ENCODE measurements at regions not wholly inside any gene's neighbourhood (a gene's known extent, or its start where the extent isn't known, plus 50 kb on each side); places are given as distances from the start of the nearest gene placed in this dataset.
A peak's percentile ranks its signal among the peaks of the same experiment; 100 is the strongest.
"Not testable (repeated sequence)": the region's sequence is repeated elsewhere in the genome, so short reads cannot be mapped to it uniquely, and the experiment has no call there.

DNA sequence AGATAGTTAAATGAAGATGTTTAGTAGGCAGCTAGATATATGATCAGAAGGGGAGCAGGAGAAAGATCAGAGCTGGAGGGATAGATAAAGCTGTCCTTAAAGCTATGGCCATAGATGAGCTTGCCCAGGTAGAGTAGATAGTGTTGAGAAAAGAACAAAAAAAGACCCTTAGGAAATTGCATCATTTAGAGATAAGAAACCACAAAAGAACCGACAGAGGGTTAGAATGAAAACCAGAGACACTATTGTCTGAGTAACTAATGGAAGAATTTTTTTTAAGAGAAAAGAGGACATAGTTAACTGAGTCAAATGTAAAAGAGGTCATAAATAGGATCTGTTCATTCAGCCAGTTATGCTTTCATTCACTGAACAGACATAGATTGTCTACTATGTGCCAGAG lies 101.8 kb downstream of the TNFAIP3 start:
- DNase-seq (ENCODE audit: low read depth), result no peak

DNA sequence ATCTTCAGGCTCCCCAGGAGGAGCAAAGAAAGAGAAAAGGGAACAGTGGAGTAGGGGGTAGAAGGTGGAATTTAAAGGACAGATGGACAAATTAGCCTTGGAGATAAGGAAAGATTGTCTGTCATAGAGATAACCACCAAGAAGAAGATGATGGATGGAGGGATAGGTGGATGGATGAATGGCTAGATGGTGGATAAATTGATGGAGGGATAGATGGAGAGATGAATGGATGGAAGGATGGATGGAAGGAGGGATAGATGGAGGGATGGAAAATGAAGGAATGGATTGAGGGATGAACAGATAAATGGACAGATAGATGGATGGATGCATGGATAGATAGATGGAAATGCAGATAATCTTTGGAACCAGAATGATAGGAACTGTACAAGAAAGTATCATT lies 102.8 kb downstream of the TNFAIP3 start:
- no peak for DNase-seq (ENCODE audit: low read depth)

DNA sequence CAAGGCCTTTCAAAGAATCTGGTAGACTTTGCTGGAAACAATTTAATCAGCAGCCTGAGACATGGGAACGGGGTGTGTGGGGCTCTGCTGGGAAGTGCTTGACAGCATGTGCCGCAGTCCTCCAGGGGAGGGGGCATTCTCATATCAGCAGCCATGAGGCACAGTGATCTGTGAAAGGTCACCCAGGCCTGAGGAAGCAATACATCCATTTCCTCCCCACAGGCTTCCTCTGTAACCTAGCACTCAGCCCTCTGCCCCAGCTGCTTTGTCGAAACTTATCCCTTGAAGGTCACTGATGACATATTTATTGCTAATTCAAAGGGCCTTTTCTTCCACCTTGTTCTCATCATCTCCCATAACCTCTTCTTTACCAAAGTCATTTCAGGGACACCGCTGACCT lies 103.3 kb downstream of the TNFAIP3 start:
- no peak for DNase-seq (ENCODE audit: low read depth)

DNA sequence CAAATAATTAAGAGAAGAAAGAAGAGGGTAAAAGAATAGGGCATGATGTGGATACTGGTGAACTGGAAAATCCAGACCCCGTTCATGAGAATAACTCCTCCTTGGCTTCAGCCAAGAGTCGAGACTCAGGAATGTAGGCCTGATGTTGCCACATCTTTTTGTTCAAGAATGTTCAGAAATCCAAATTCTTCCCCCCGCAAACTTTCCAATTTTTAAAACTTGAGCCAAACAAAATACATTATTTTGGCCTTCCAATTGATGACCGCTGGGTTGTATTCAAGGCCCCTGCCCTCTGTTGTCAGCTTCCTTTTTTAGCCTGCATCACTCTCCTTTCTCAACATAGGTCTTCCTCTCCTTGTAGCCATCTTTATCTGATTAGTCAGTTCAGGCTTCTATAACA lies 106.1 kb downstream of the TNFAIP3 start:
- DNase-seq (ENCODE audit: low read depth), result no peak

DNA sequence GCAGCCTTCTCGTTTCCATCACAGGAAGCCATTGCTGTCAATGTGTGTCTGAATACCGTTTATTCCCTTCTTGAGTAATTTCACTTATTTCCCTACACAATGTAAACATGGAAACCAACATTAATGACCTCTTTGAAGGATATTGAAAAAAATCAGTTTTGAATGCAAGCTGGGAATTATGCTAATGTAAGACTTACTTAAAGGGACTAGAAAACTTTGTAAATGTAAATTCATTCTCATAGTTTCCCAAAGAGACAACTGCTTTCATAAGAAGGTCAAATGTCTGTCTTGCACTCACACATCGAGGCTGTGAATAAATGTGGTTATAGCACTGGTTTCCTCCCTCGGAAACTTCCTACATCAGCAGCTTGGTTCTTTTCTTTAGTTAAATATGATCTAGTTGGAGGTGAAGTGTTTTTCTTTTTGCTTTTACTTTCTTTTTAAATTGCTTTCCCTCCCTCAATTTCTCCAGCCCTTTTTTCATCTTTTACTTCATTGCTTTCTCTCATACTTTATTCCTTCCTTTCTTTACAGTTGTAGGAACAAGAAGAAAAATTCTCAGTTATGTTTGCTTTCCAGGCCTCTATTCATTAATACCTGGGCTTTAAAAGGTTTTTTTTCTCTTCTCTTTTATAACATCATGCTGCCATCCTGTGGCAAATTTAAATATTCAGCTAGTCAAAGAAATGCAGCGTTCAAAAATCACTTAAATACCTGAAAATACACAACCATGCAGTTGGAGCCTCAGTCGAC lies 108.3 kb downstream of the TNFAIP3 start:
- DNase-seq (ENCODE audit: low read depth), result no peak

DNA sequence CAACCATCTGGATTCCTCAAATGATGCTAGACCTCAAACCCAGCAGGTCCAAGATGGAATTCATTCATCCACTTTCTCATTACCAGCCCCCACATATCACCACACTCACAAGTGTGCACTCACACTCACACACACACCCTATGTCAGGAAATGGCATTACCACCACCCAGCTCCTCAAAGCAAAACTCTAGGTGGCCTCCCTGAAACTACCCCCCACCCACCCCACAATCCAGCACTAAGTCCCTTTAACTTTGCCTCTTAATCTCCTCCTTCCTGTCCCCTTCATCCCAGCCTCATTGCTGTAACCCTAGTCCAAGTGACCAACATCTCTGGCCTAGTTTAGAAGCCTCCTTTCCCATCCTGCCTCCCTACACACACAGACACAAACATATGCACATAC lies 109.4 kb downstream of the TNFAIP3 start:
- DNase-seq (ENCODE audit: low read depth), result no peak

DNA sequence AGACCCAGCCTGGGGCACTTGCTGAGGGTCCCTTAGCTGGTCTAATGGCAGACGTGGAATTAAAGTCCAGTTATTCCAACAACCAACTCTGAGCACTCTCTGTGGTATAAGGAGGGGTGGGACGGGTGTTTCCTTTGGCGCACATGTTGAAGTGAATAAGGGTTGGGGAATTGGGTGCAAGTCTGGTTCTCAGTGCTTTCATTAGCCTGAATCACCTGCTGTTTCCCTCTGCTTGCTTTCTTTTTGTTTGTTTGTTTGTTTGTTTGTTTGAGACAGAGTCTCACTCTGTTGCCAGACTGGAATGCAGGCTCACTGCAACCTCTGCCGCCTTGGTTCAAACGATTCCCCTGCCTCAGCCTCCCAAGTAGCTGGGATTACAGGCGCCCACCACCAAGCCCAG lies 110.1 kb downstream of the TNFAIP3 start:
- DNase-seq (ENCODE audit: low read depth), result no peak

DNA sequence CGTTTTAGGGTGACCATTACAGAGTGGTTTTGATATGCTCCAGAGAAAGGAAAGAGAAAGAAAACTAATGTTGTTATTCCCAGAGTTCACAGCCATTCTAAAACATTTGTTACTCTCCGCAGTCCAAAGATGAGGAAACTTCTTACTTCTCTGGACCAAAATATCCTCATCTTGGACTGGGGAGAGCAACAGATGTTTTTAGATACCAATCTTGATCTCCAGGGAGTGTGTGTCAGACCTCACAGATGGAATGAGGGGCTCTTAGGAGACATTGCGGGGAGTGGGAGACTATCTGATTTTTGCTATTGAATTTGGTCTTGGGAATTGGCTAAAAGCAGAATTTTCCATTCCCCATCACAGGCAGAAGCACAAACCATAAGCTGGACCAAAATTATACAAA lies 110.8 kb downstream of the TNFAIP3 start:
- DNase-seq (ENCODE audit: low read depth), result peak; percentile 31

DNA sequence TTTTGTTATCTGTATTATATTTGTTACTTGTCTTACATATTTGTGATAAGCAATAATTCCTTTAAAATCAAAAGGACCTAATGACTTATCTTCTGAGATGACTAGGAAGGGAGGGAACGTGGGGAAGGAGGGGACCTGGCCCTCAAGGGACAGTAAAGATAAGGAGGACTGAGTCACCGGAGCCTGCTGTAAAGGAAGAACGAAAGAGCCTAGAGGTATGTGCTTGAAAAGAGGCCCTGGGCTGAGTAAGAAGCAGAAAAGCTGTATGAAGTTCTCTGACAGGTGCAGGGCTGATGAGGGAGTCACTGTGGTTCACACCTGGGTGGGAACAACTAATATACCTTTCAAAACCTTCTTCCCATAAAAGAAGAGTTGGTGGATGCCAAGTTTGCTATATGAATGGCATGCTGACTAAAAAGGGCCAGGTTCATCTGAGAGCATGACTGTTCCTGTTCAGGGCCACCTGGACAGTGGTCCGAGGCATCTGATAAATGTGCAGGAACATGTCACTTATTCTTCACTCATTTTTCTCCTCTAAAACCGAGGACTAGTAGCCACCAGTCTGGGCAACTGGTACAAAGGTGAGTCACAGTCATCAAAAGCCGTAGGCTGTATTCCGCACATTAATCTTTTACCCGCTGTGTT lies 111.3 kb downstream of the TNFAIP3 start:
- no peak for DNase-seq (ENCODE audit: low read depth)

DNA sequence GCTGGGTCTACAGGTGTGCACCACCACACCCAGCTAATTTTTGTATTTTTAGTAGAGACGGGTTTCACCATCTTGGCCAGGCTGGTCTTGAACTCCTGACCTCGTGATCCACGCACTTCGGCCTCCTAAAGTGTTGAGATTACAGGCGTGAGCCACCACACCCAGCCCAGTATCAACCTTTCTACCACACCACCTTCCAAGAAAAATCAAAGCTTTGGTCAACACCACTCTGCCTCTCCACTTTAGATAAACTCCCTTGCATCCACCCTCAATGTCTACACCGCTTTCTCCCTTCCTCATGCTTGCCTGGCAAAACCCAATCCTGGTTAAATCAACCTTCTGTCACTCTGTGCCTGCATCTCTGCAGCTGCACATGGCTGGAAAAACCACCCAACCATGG lies 112.2 kb downstream of the TNFAIP3 start:
- not testable (repeated sequence) for DNase-seq (ENCODE audit: low read depth)

DNA sequence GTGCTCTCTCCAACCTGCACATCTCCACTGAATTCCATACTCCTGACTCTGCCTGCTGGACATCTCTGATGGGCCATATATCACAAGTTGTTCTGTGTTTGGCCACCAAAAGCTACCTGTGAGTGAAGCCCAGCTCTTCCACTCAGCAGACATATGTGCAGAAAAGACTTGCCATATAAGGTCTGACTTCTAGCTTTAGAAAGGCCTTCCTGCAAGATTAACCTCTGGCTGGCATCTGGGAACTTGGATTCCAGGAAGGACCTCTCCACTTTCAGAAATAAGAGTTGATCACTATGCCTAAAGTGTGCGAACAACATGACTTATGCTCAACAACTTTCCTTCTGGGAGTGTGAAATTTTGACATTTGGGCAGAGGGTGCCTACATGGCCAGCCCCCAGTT lies 113.7 kb downstream of the TNFAIP3 start:
- DNase-seq (ENCODE audit: low read depth), result no peak

DNA sequence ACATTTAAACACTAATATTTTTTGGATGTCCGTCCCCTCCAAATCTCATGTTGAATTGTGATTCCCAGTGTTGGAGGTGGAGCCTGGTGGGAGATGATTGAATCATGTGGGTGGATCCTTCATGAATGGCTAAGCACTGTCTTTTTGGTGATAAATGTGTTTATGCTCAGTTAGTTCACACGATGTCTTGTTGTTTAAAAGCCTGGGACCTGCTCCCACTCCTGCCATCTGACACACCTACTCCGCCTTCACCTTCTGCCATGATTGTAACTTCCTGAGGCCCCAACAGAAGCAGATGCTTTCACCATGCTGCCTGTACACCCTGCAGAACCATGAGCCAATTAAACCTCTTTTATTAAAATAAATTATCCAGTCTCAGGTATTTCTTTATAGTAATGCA lies 114.7 kb downstream of the TNFAIP3 start:
- no peak for DNase-seq (ENCODE audit: low read depth)

DNA sequence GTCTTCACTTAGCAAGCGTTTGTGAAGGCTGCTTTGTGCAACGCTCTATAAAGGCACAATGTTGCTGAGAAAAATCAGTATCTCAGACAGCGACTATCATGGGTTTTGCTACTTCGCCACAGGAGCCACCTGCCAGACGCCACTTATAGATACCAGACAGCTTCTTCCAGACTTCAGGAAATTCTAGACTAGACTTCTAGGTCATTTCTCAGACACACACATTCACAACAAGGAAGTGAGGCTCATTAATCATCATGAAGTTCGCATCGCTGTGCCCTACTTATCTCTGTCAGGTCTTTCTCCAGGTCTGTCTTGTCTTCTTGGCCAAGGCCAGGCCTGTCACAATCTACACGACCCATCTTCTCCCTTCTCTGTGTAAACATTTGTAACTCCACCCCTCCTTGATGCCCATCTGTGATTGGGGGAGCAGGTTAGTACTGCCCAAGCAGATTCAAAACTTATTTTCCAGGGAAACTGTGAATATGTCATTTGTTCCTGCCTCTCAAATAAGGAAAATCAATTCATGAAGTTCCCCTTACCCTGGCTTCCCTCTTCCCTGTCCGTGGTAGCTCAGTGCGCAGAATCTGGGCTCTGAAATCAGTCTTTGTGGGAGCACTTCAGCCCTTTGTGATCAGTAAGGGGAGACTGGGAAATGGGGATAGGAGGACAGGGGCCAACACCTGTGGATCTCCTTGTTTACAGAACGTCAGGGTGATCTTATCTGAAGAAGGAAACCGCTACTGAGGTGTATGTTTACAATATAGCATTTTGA lies 115.5 kb downstream of the TNFAIP3 start:
- DNase-seq (ENCODE audit: low read depth), result no peak

DNA sequence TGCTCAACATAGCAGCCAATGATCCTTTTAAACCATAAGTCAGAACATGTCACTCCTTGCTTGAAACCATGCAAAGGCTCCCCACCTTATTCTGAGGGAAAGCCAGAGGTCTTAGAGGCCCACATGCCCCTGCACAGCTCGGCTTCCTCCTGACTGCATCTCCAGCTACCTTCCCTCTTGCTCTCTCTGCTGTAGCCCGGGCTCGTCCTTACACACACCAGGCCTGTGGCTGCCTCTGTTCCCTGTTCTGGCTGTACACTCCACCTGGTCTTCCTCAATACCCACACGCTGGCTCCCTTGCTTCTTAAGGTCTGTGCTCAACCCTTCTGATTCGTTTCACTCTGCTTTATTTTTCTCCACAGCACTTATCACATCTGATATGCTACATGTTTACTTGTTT lies 116.2 kb downstream of the TNFAIP3 start:
- DNase-seq (ENCODE audit: low read depth), result no peak

DNA sequence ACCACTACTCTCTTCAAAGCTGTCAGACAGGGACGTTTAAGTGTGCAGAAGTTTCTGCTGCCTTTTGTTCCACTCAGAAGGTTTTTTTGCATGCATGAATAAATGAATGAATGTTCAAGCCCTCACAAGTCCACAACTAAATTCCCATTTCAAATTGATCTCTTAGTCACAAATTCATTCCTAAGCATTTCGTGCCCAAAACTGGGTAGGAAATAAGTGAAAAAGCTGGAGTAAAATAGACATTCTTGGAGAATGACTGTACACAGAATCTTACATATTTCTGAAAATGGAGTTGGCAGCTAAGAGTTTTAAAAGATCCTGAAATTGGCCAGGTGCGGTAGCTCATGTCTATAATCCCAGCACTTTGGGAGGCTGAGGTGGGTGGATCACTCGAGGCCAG lies 117.6 kb downstream of the PERP start:
- no peak for DNase-seq (ENCODE audit: low read depth)

DNA sequence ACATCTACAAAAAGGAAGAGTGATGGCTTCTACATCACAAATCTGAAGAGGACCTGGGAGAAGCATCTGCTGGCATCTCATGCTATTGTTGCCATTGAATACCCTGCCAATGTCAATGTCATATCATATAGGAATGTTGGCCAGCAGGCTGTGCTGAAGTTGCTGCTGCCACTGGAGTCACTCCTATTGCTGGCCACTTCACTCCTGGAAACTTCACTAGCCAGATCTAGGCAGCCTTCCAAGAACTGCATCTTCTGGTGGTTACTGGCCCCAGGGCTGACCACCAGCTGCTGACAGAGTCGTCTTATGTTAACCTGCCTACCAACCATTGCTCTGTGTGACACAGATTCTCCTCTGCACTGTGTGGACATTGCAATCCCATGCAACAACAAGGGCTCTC lies 111.8 kb downstream of the PERP start:
- no peak for DNase-seq (ENCODE audit: low read depth)

DNA sequence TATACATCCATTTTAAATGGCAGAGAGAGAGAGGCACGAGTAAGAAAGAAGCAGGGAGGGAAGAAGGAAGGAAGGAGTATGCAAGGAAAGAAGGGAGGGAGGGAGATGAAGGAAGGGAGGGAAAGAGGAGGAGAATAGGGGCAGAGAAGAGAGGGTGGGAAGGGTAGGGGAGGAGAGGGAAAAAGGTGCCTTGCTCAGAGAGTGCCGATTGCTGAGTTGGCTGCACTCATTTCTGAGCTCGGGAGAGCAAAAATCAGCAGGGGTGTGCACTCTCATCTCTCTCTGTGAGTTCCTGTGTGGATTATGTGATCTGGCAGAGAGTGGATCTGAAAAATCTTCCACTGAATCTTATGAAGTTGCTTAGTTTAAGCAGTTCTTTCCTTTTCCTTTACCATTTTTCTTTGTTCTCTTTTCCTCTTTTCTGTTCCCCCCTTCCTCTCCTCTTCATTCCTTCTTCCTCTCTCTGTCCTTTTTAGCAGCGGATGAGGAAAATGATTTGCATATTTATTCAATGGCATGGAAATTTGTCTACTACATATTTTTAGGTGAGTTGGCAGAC lies 108.7 kb downstream of the PERP start:
- no peak for DNase-seq (ENCODE audit: low read depth)

DNA sequence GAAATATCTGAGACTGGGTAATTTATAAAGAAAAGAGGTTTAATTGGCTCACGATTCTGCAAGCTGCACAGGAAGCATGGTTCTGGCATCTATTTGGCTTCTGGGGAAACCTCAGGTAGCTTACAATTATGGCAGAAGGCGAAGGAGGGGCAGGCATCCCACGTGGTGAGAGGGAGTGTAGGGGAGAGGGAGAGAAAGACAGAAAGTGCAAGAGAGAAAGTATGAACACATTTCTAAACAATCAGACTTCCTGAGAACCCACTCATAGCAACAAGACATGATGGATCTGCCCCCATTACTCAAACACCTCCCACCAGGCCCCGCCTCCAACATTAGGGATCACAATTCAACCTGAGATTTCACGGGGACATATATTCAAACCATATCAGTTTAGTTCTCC lies 107.4 kb downstream of the PERP start:
- DNase-seq (ENCODE audit: low read depth), result no peak

DNA sequence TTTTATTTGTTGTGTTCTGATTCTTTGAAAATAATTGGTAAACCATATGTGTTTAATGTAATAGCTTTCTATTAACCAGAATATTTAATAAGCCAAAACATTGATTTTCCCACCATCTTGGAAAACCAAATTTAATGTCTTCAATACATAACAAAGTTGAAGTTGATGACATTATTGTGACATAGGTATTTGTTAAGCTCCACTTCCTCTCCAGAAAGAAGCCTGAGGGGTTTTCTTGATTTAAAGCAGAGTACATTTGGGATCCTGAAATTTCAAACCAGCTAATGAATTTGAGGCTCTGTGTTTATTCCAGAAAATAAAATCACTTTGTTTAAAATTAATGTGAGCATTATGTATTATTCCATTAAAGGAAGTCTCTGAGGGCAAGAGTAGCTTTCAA lies 106.3 kb downstream of the PERP start:
- no peak for DNase-seq (ENCODE audit: low read depth)

DNA sequence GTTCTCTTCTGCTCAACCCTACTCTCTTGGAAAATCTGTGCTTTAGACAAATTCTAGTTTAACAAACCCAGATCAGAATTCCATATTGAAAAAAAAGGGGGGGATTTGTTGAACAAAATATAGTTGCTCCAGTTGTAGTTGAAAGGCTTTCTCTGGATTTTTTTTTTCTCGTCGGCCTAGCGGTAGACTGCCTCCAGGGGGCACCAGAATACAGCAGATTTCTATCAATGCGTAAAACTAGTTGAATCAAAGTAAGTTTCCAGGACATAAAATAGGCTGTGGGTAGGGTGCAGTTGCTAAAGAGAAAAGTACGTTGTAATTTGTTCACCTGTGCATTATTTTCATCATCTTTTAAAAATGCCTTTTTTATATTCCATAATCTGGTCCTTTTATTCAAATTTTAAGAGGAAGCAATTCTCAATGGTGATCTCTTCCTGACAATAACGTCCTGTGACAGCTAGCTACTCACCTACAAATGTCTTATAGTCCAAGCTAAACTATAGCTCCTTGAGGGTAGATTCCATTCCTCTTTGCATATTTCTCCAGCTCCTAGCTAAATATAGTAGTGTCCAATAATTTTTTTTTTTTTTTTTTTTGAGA lies 105.4 kb downstream of the PERP start:
- DNase-seq (ENCODE audit: low read depth), result peak; percentile 9

DNA sequence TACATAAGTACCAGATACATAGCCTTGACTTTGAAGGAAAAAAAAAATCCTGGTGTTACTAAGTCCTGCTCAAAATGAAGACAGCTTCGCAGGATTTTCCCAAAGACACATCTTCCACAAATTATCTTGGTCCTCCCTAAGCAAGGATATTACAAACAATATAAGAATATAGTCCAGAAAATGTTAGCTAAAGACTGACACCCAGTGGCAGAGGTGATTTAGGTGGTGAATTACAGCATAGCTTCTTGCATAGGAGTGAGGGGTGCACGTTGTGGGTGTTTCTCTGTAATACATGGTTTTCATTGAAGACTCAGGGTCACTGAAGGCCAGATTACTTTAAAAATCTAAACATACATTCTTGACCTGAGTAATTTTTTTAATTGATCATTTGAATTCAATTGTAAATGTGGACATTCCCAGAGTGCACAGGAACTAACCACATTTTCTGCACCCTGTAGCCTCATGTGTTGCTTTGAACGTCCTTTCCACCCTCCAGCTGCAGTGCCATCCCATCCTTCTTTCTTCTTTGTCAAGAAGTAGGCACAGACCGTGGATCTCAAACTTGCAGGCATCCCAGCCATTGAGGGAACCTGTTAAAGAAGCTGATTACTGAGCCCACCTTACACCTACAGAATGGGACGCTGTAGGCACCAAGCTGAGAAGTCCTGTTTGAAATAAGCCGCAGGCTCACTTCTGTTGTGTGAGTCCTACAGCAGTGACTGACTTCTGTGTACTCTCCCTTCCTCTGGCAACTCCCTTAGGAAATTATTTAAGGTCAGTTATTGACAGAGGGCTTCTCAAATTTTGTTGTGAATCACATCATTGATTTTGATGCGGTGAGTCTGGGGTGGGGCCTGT lies 102.6 kb downstream of the PERP start:
- peak; percentile 28 for DNase-seq (ENCODE audit: low read depth)

Data from forelimb muscle (tissue), 1 donor.